ENCODE measurements at regions not wholly inside any gene's neighbourhood (a gene's known extent, or its start where the extent isn't known, plus 50 kb on each side); places are given as distances from the start of the nearest gene placed in this dataset.

DNA sequence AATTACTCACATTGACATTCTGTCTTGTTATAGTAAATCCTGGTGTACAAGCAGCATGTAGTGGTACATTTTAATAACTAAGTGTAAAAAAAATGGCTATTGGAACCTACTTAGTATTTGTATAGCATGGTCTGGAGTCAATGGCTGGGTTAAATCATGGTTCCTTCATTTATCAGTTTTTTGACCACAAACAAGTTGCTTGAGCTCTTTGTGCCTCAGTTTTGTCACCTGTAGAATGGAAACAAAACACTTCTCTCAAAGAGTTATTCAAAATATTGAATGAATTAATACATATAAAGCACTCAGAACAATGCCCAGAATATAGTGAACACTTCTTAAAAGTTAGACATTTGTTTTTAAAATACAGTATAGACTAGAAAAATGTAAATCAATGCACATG, 93.2 kb upstream of the HS3ST5 start:
- no peak overlapping the region for H3K9ac ChIP-seq (ENCODE audit: low read depth, low read length)
- no peaks in the 10 kb centered on the region for H3K36me3 ChIP-seq (ENCODE audit: insufficient read depth, low read depth, low read length)
- no peaks in the 10 kb centered on the region for H3K9me3 ChIP-seq (ENCODE audit: insufficient read depth, low read depth, low read length)
- no peaks in the 10 kb centered on the region for H3K27me3 ChIP-seq (ENCODE audit: insufficient read depth, low read length)
- H3K4me1 ChIP-seq (ENCODE audit: insufficient read depth, low read length), result peaks cover 9% of the 10 kb centered on the region; the same call in 1 of the 2 replicates
- H3K27ac ChIP-seq (ENCODE audit: low read length), result no peak overlapping the region
- no peak overlapping the region for H3K4me3 ChIP-seq (ENCODE audit: low read length)

- Histone ChIP-seq H3K36me3 (ENCODE audit: insufficient read depth, low read depth, low read length) (no peaks in the 10 kb centered on the region), H3K4me1 (ENCODE audit: insufficient read depth, low read length) (peaks cover 30% of the 10 kb centered on the region), H3K27me3 (ENCODE audit: insufficient read depth, low read length) (no peaks in the 10 kb centered on the region), H3K9ac (ENCODE audit: low read depth, low read length) (no peak overlapping the region), H3K9me3 (ENCODE audit: insufficient read depth, low read depth, low read length) (no peaks in the 10 kb centered on the region), H3K27ac (ENCODE audit: low read length) (no peak overlapping the region), H3K4me3 (ENCODE audit: low read length) (no peak overlapping the region)
These were observed 89.6 kb upstream of the HS3ST5 start for GRCh38 chr6:114432400-114432799.

DNA sequence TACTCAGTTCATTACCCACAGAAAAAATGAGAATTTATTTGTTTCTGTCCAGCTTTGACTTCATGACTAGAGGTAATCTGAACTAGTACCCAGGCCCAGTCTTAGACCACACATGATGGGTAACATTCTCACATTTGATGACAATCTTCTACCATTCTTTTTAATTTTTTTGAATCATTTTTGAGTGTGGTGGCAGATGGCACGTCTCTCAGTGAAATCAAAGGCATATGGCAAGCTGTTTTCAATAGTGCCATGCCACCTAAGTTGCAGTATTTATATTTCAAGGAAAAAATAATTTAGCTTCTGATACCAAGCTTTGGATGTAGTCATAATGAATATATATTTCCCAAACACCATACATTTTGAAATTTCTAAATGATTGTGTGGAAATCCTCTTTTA, 88.8 kb upstream of the HS3ST5 start:
- no peaks in the 10 kb centered on the region for H3K9me3 ChIP-seq (ENCODE audit: insufficient read depth, low read depth, low read length)

GRCh38 chr6:114430534-114431124, 87.8 kb upstream of the HS3ST5 start:
- Histone ChIP-seq H3K27me3 (ENCODE audit: insufficient read depth, low read length) (no peaks in the 10 kb centered on the region), H3K4me1 (ENCODE audit: insufficient read depth, low read length) (peaks cover 27% of the 10 kb centered on the region), H3K9me3 (ENCODE audit: insufficient read depth, low read depth, low read length) (no peaks in the 10 kb centered on the region), H3K9ac (ENCODE audit: low read depth, low read length) (no peak overlapping the region), H3K36me3 (ENCODE audit: insufficient read depth, low read depth, low read length) (no peaks in the 10 kb centered on the region), H3K4me3 (ENCODE audit: low read length) (no peak overlapping the region), H3K27ac (ENCODE audit: low read length) (no peak overlapping the region)

More for the DNA sequence above, 88.8 kb upstream of the HS3ST5 start:
- H3K4me1 ChIP-seq (ENCODE audit: insufficient read depth, low read length), result peaks cover 27% of the 10 kb centered on the region
- H3K9ac ChIP-seq (ENCODE audit: low read depth, low read length), result no peak overlapping the region
- H3K27ac ChIP-seq (ENCODE audit: low read length), result no peak overlapping the region
- no peak overlapping the region for H3K4me3 ChIP-seq (ENCODE audit: low read length)
- no peaks in the 10 kb centered on the region for H3K27me3 ChIP-seq (ENCODE audit: insufficient read depth, low read length)
- H3K36me3 ChIP-seq (ENCODE audit: insufficient read depth, low read depth, low read length), result no peaks in the 10 kb centered on the region

DNA sequence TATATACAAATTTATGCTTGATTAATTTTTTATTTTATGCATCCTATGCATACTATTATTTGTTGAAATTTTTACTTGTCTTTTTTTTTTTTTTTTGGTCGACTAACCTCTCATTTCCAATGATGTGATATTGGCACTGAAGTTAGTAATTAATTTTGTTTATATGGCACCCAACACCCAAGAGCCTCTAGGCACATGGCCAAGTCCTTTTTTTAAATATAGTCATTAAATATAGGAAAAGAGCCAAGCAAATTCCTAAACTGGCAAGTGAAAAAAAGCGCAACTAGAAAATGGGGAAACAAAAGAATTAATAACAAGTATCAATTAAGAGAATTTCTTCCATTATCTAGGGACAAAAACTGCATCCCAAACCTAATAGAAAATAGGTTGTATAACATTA, 85.5 kb upstream of the HS3ST5 start:
- Histone ChIP-seq H3K9ac (ENCODE audit: low read depth, low read length) (peak overlapping the region; percentile 45; the same call in 1 of the 2 replicates), H3K9me3 (ENCODE audit: insufficient read depth, low read depth, low read length) (no peaks in the 10 kb centered on the region), H3K4me1 (ENCODE audit: insufficient read depth, low read length) (peaks cover 27% of the 10 kb centered on the region), H3K4me3 (ENCODE audit: low read length) (peak overlapping the region; percentile 52), H3K36me3 (ENCODE audit: insufficient read depth, low read depth, low read length) (no peaks in the 10 kb centered on the region; the same call in 1 of the 2 replicates), H3K27me3 (ENCODE audit: insufficient read depth, low read length) (no peaks in the 10 kb centered on the region), H3K27ac (ENCODE audit: low read length) (peak overlapping the region; percentile 40)

- no peaks in the 10 kb centered on the region for H3K9me3 ChIP-seq (ENCODE audit: insufficient read depth, low read depth, low read length)
- H3K4me3 ChIP-seq (ENCODE audit: low read length), result peak overlapping the region; percentile 53
- no peaks in the 10 kb centered on the region for H3K27me3 ChIP-seq (ENCODE audit: insufficient read depth, low read length)
- peaks cover 30% of the 10 kb centered on the region; the same call in 1 of the 2 replicates for H3K4me1 ChIP-seq (ENCODE audit: insufficient read depth, low read length)
- peaks cover 38% of the 10 kb centered on the region for H3K36me3 ChIP-seq (ENCODE audit: insufficient read depth, low read depth, low read length)
- peak overlapping the region; percentile 24; the same call in 1 of the 2 replicates for H3K9ac ChIP-seq (ENCODE audit: low read depth, low read length)
- H3K27ac ChIP-seq (ENCODE audit: low read length), result no peak overlapping the region
These were observed 78.4 kb upstream of the HS3ST5 start for GRCh38 chr6:114421199-114421598.

DNA sequence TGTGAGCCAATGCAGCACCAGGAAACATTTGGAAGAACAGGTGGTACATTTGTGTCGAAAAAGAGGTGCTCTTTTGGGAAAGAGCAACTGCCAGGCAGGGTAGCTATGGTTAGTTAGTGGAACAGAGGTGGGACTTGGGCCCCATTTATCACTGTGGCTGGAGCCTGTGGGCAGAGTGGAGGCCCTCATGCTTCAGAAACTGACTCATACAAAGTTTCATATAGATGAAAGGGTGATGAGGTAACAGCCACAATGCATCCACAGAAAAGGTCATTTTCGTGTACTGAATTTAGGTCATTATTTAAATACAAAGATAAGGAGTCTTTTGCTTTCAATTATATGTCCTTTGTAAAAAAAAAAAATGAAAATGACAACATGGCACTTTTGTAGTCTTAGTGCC, 76.4 kb upstream of the HS3ST5 start:
- no peaks in the 10 kb centered on the region for H3K27me3 ChIP-seq (ENCODE audit: insufficient read depth, low read length)
- peaks cover 30% of the 10 kb centered on the region; the same call in 1 of the 2 replicates for H3K4me1 ChIP-seq (ENCODE audit: insufficient read depth, low read length)
- no peaks in the 10 kb centered on the region for H3K9me3 ChIP-seq (ENCODE audit: insufficient read depth, low read depth, low read length)
- H3K36me3 ChIP-seq (ENCODE audit: insufficient read depth, low read depth, low read length), result peaks cover 38% of the 10 kb centered on the region
- H3K27ac ChIP-seq (ENCODE audit: low read length), result no peak overlapping the region
- no peak overlapping the region; the same call in 1 of the 2 replicates for H3K4me3 ChIP-seq (ENCODE audit: low read length)
- 0 out of 2 replicates have a peak overlapping the region, but pooled peaks have one; percentile 24 for H3K9ac ChIP-seq (ENCODE audit: low read depth, low read length)

DNA sequence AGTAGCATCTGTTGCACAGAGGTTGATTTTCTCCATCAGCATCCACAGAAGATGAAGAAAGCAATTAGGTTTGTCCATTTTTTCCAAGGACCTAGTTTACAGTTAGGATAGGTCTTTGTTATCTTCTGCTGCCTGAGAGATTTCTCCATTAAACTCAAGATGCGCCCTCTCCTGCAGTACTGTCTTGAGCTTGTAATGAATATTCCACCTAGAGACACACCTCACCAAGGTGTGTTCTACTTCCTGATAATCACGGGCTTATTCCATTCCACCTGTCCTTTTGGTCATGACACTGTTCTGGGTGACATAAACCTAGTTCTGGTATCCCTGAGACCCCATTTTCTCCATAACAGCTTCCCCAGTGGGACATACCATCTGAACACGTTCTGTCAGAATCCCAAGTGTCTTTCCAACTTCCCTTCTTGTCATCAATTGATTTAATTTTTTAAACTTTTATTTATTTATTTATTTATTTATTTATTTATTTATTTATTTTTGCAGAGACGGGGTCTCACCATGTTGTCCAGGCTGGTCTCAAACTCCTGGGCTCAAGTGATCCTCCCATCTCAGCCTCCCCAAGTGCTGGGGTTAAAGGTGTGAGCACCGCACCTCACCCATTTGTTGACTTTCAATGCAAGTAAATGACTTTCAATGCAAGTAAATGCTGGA, 75.6 kb upstream of the HS3ST5 start:
- H3K27ac ChIP-seq (ENCODE audit: low read length), result no peak overlapping the region
- no peaks in the 10 kb centered on the region for H3K9me3 ChIP-seq (ENCODE audit: insufficient read depth, low read depth, low read length)
- peaks cover 38% of the 10 kb centered on the region for H3K36me3 ChIP-seq (ENCODE audit: insufficient read depth, low read depth, low read length)
- no peaks in the 10 kb centered on the region for H3K27me3 ChIP-seq (ENCODE audit: insufficient read depth, low read length)
- no peak overlapping the region for H3K4me3 ChIP-seq (ENCODE audit: low read length)
- no peak overlapping the region for H3K9ac ChIP-seq (ENCODE audit: low read depth, low read length)
- H3K4me1 ChIP-seq (ENCODE audit: insufficient read depth, low read length), result peaks cover 30% of the 10 kb centered on the region; the same call in 1 of the 2 replicates

GRCh38 chr6:114407426-114408035, 64.7 kb upstream of the HS3ST5 start:
- H3K27me3 ChIP-seq (ENCODE audit: insufficient read depth, low read length), result no peaks in the 10 kb centered on the region
- peaks cover 3% of the 10 kb centered on the region; the same call in 1 of the 2 replicates for H3K36me3 ChIP-seq (ENCODE audit: insufficient read depth, low read depth, low read length)
- peaks cover 22% of the 10 kb centered on the region; the same call in 1 of the 2 replicates for H3K4me1 ChIP-seq (ENCODE audit: insufficient read depth, low read length)
- no peaks in the 10 kb centered on the region for H3K9me3 ChIP-seq (ENCODE audit: insufficient read depth, low read depth, low read length)
- H3K9ac ChIP-seq (ENCODE audit: low read depth, low read length), result no peak overlapping the region
- no peak overlapping the region for H3K27ac ChIP-seq (ENCODE audit: low read length)
- H3K4me3 ChIP-seq (ENCODE audit: low read length), result no peak overlapping the region

- H3K4me3 ChIP-seq (ENCODE audit: low read length), result no peak overlapping the region
- H3K27me3 ChIP-seq (ENCODE audit: insufficient read depth, low read length), result no peaks in the 10 kb centered on the region
These were observed 61.6 kb upstream of the HS3ST5 start for GRCh38 chr6:114404339-114404955.

DNA sequence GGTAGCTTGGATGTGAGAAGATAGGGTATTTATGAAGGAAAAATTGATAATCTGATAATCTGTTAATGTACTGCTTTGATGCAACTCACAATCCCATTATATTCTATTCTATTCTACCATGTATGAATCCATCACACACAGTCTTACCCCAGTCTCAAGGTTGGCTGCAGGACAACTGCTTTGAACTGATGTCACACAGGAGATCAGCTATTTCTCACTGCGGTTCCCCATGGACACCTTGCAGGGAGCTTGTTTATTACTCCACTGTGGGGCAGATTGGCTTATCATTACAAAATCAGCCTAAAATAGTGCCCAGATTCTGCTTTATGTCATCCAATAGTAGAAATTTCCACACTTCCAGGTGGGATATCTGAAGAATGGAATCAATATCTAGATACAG, 61.0 kb upstream of the HS3ST5 start:
- H3K36me3 ChIP-seq (ENCODE audit: insufficient read depth, low read depth, low read length), result no peaks in the 10 kb centered on the region
- H3K27me3 ChIP-seq (ENCODE audit: insufficient read depth, low read length), result no peaks in the 10 kb centered on the region
- H3K9me3 ChIP-seq (ENCODE audit: insufficient read depth, low read depth, low read length), result no peaks in the 10 kb centered on the region
- no peak overlapping the region for H3K4me3 ChIP-seq (ENCODE audit: low read length)
- H3K9ac ChIP-seq (ENCODE audit: low read depth, low read length), result no peak overlapping the region
- no peak overlapping the region for H3K27ac ChIP-seq (ENCODE audit: low read length)
- peaks cover 16% of the 10 kb centered on the region for H3K4me1 ChIP-seq (ENCODE audit: insufficient read depth, low read length)

More at GRCh38 chr6:114404339-114404955, 61.6 kb upstream of the HS3ST5 start:
- H3K9me3 ChIP-seq (ENCODE audit: insufficient read depth, low read depth, low read length), result no peaks in the 10 kb centered on the region
- peaks cover 15% of the 10 kb centered on the region; the same call in 1 of the 2 replicates for H3K4me1 ChIP-seq (ENCODE audit: insufficient read depth, low read length)
- H3K36me3 ChIP-seq (ENCODE audit: insufficient read depth, low read depth, low read length), result peaks cover 3% of the 10 kb centered on the region; the same call in 1 of the 2 replicates
- no peak overlapping the region for H3K27ac ChIP-seq (ENCODE audit: low read length)
- H3K9ac ChIP-seq (ENCODE audit: low read depth, low read length), result no peak overlapping the region

All from iPS-20b (cell line).